IMR-90 (cell line): ENCODE measurements at regions not wholly inside any gene's neighbourhood (a gene's known extent, or its start where the extent isn't known, plus 50 kb on each side); places are given as distances from the start of the nearest gene placed in this dataset.

Experiments
- ATAC-seq: fragments of 200-7000 bp; cut with Tn5 transposase; 2 replicates; pipeline ENCODE4 v1.9.1; 2020; ENCODE audit warnings: low read depth, mild to moderate bottlenecking, moderate library complexity
- BruUV-seq: library from RNA; stranded (reverse); fragments of 400-500 nt; replicated peaks from 2 replicates; lab custom pipeline; 2021; lab: Mats Ljungman, UMichigan
- CTCF ChIA-PET: fragments of 300-600 bp; formaldehyde crosslinking; extraction: SDS; loops from one replicate; lab custom pipeline; 2021; ENCODE audit warnings: antibody characterized with exemption; lab: Yijun Ruan, JAX
- POLR2A ChIA-PET: fragments of 300-600 bp; sonication (Branson Sonifier 250); formaldehyde crosslinking; loops from one replicate; lab custom pipeline; 2022; ENCODE audit warnings: antibody characterized with exemption; ENCODE audit not compliant: unreplicated experiment; lab: Charles Lee
- DNase-seq: peaks from one replicate; pipeline ENCODE4 v3.0.0; 2013
- H2AFZ ChIP-seq: replicated peaks from 2 replicates; pipeline ENCODE3; 2013; ENCODE audit warnings: low read length, mild to moderate bottlenecking; ENCODE audit not compliant: poor library complexity
- H2AK5ac ChIP-seq: 2 replicates; pipeline ENCODE4 v1.6.1; 2013; ENCODE audit warnings: low read depth, low read length, inconsistent platforms
- H2AK9ac ChIP-seq: replicated peaks from 2 replicates; pipeline ENCODE3; 2013; ENCODE audit warnings: mild to moderate bottlenecking, low read depth, low read length, moderate library complexity; ENCODE audit not compliant: poor library complexity
- H2BK120ac ChIP-seq: 2 replicates; pipeline ENCODE4 v1.6.1; 2013; ENCODE audit warnings: low read depth, low read length, inconsistent platforms
- H2BK15ac ChIP-seq: 3 replicates; pipeline ENCODE4 v1.6.1; 2013; ENCODE audit warnings: low read depth, low read length, inconsistent platforms
- H2BK20ac ChIP-seq: 2 replicates; pipeline ENCODE4 v1.6.1; 2013; ENCODE audit warnings: low read depth, mild to moderate bottlenecking, inconsistent platforms, low read length, moderate library complexity
- H2BK5ac ChIP-seq: 2 replicates; pipeline ENCODE4 v1.6.1; 2013; ENCODE audit warnings: mild to moderate bottlenecking, low read depth, low read length, inconsistent platforms; ENCODE audit not compliant: poor library complexity, severe bottlenecking
- H3K14ac ChIP-seq: replicated peaks from 2 replicates; pipeline ENCODE4 v1.6.1; 2013; ENCODE audit warnings: low read depth, low read length, inconsistent platforms
- H3K18ac ChIP-seq: 2 replicates; pipeline ENCODE4 v1.6.1; 2013; ENCODE audit warnings: low read depth, low read length, control low read depth
- H3K23ac ChIP-seq: 2 replicates; pipeline ENCODE4 v1.6.1; 2013; ENCODE audit warnings: low read depth, low read length, inconsistent platforms
- H3K27ac ChIP-seq: 2 replicates; pipeline ENCODE4 v1.5.1; 2013; ENCODE audit warnings: mild to moderate bottlenecking, control low read depth, low read length; ENCODE audit not compliant: insufficient read depth
- H3K27me3 ChIP-seq: 2 replicates; pipeline ENCODE4 v1.6.1; 2013; ENCODE audit warnings: low read length; ENCODE audit not compliant: control insufficient read depth, insufficient read depth
- H3K36me3 ChIP-seq: 2 replicates; pipeline ENCODE4 v1.6.1; 2013; ENCODE audit warnings: low read length, mixed read lengths; ENCODE audit not compliant: control insufficient read depth, insufficient read depth
- H3K4ac ChIP-seq: 2 replicates; pipeline ENCODE4 v1.6.1; 2013; ENCODE audit warnings: low read depth, low read length, inconsistent platforms
- H3K4me1 ChIP-seq: 2 replicates; pipeline ENCODE4 v1.6.1; 2013; ENCODE audit warnings: low read length, mixed read lengths; ENCODE audit not compliant: control insufficient read depth, insufficient read depth
- H3K4me2 ChIP-seq: 2 replicates; pipeline ENCODE4 v1.6.1; 2013; ENCODE audit warnings: low read depth, mild to moderate bottlenecking, control low read depth, low read length, moderate library complexity
- H3K4me3 ChIP-seq: 2 replicates; pipeline ENCODE4 v1.5.1; 2013; ENCODE audit warnings: low read depth, mild to moderate bottlenecking, control low read depth, low read length, moderate library complexity; ENCODE audit not compliant: insufficient read depth
- H3K56ac ChIP-seq: 2 replicates; pipeline ENCODE4 v1.6.1; 2013; ENCODE audit warnings: low read length, inconsistent platforms; ENCODE audit not compliant: insufficient read depth; ENCODE audit errors: extremely low read depth
- H3K79me1 ChIP-seq, 2 experiments: 2 replicates each; pipeline ENCODE4 v1.6.1; 2013; ENCODE audit warnings: low read length in 2 of 2, inconsistent platforms in 1 of 2, low read depth in 1 of 2
- H3K9ac ChIP-seq: 2 replicates; pipeline ENCODE4 v1.6.1; 2013; ENCODE audit warnings: low read depth, low read length, control low read depth
- H3K9me1 ChIP-seq: 2 replicates; pipeline ENCODE4 v1.6.1; 2013; ENCODE audit warnings: low read length, inconsistent platforms; ENCODE audit not compliant: insufficient read depth
- H3K9me3 ChIP-seq: 2 replicates; pipeline ENCODE4 v1.6.1; 2013; ENCODE audit warnings: low read length; ENCODE audit not compliant: control insufficient read depth, insufficient read depth
- H4K20me1 ChIP-seq: 2 replicates; pipeline ENCODE4 v1.6.1; 2013; ENCODE audit warnings: low read length, inconsistent platforms; ENCODE audit not compliant: insufficient read depth
- H4K5ac ChIP-seq: 2 replicates; pipeline ENCODE4 v1.6.1; 2013; ENCODE audit warnings: mild to moderate bottlenecking, low read depth, low read length, control low read depth
- H4K8ac ChIP-seq, 2 experiments: 2 replicates each; pipeline ENCODE4 v1.6.1; 2013; ENCODE audit warnings: low read depth in 2 of 2, low read length in 2 of 2, control low read depth in 1 of 2, inconsistent platforms in 1 of 2
- H4K91ac ChIP-seq: 2 replicates; pipeline ENCODE4 v1.6.1; 2013; ENCODE audit warnings: low read depth, low read length, inconsistent platforms; ENCODE audit not compliant: insufficient read depth
- BHLHE40 ChIP-seq: fragments of 150-350 bp; IDR thresholded peaks from 2 replicates; pipeline ENCODE4 v1.6.1; 2016; ENCODE audit warnings: mild to moderate bottlenecking, low read depth, low read length
- CEBPB ChIP-seq: IDR thresholded peaks from 2 replicates; pipeline ENCODE4 v1.6.1; 2012; ENCODE audit warnings: low read depth, low read length, improper control_type of control experiment
- CHD1 ChIP-seq: IDR thresholded peaks from 2 replicates; pipeline ENCODE4 v1.6.1; 2012; ENCODE audit warnings: low read depth, low read length, improper control_type of control experiment
- FOS ChIP-seq: fragments of 150-350 bp; IDR thresholded peaks from 2 replicates; pipeline ENCODE4 v1.6.1; 2016; ENCODE audit warnings: low read depth, low read length
- MAFK ChIP-seq: IDR thresholded peaks from 2 replicates; pipeline ENCODE4 v1.6.1; 2012; ENCODE audit warnings: low read depth, low read length, improper control_type of control experiment
- MAZ ChIP-seq: IDR thresholded peaks from 2 replicates; pipeline ENCODE4 v1.6.1; 2012; ENCODE audit warnings: low read depth, mild to moderate bottlenecking, low read length, improper control_type of control experiment, moderate library complexity, borderline replicate concordance
- MXI1 ChIP-seq: IDR thresholded peaks from 2 replicates; pipeline ENCODE4 v1.6.1; 2012; ENCODE audit warnings: low read depth, mild to moderate bottlenecking, low read length, moderate library complexity, borderline replicate concordance
- NFE2L2 ChIP-seq: fragments of 150-350 bp; IDR thresholded peaks from 2 replicates; pipeline ENCODE4 v1.6.1; 2016; ENCODE audit warnings: low read depth, mild to moderate bottlenecking, low read length
- POLR2A ChIP-seq: IDR thresholded peaks from 2 replicates; pipeline ENCODE4 v1.6.1; 2012; ENCODE audit warnings: mild to moderate bottlenecking, low read depth, low read length
- RAD21 ChIP-seq: IDR thresholded peaks from 2 replicates; pipeline ENCODE4 v1.6.1; 2012; ENCODE audit warnings: low read length, improper control_type of control experiment
- RCOR1 ChIP-seq: IDR thresholded peaks from 2 replicates; pipeline ENCODE4 v1.6.1; 2012; ENCODE audit warnings: mild to moderate bottlenecking, low read length, improper control_type of control experiment; ENCODE audit not compliant: insufficient replicate concordance
- RFX5 ChIP-seq: IDR thresholded peaks from 2 replicates; pipeline ENCODE4 v1.8.0; 2012; ENCODE audit warnings: low read depth, mild to moderate bottlenecking, low read length, moderate library complexity
- SMC3 ChIP-seq: fragments of 150-350 bp; IDR thresholded peaks from 2 replicates; pipeline ENCODE4 v1.6.1; 2016; ENCODE audit warnings: low read depth, mild to moderate bottlenecking, antibody characterized with exemption, low read length, moderate library complexity
- WGBS, 2 experiments: methylation state at CpG; one replicate each; pipeline versions ENCODE4 v1.1.5 to v1.1.7; 2013; ENCODE audit warnings: missing lambda C conversion rate in 2 of 2; ENCODE audit not compliant: insufficient read length in 1 of 2; ENCODE audit errors: extremely low coverage in 2 of 2; 5-methylcytosine and 5-hydroxymethylcytosine counted together
- dilution Hi-C: fragments of 300-500 bp; cut with HindIII; formaldehyde crosslinking; loops from one replicate; pipeline ENCODE4 v1.14.3; 2018; ENCODE audit warnings: low sequenced_read_pairs; ENCODE audit not compliant: unreplicated experiment
- in situ Hi-C: fragments of 300-500 bp; cut with MboI; formaldehyde crosslinking; loops from 3 replicates; pipeline ENCODE4 v1.14.3; 2019; ENCODE audit warnings: low sequenced_read_pairs, inconsistent platforms, mixed read lengths
- intact Hi-C: fragments of 100-400 bp; cut with micrococcal nuclease; formaldehyde crosslinking; loops from 2 replicates; pipeline ENCODE4 v1.10.0; 2022
- TF ChIP-seq, protein P1 (sequence below): fragments of 150-350 bp; IDR thresholded peaks from 2 replicates; pipeline ENCODE4 v1.6.1; 2017; ENCODE audit warnings: mild to moderate bottlenecking, antibody characterized with exemption, low read length, low read depth
- TF ChIP-seq, protein P2 (sequence below): conservative IDR thresholded peaks from 2 replicates; pipeline ENCODE4 v1.5.1; 2012; ENCODE audit warnings: mild to moderate bottlenecking, low read depth, low read length, improper control_type of control experiment
- TF ChIP-seq, protein P3 (sequence below): fragments of 150-350 bp; IDR thresholded peaks from 2 replicates; pipeline ENCODE4 v1.6.1; 2016; ENCODE audit warnings: low read depth, mild to moderate bottlenecking, low read length, moderate library complexity, borderline replicate concordance

DNA sequence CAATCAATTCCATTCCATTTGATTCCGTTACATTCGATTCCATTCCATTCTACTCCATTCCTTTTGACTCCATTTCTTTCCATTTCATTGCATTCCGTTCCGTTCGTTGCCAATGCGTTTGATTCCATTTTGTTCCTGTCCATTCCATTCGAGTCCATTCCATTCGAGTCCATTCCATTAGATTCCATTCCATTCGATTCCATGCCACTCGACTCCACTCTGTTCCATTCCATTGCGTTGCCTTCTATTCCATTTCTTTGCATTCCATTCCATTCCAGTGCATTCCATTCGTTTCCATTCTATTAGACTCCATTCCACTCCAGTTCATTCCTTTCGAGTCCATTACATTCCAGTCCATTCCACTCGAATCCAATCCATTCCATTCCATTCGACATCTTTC, 2587.5 kb upstream of the TPTE start:
- 52 to 100% methylated on average over 3 to 15 of the region's 15 CpGs for WGBS, 2 experiments
- TF ChIP-seq RFX5: no peak
- no peak for TF ChIP-seq POLR2A
- no peak for TF ChIP-seq MAFK
- TF ChIP-seq CHD1: no peak
- no peak for TF ChIP-seq CEBPB
- TF ChIP-seq MAZ: no peak
- TF ChIP-seq, protein P1, sequence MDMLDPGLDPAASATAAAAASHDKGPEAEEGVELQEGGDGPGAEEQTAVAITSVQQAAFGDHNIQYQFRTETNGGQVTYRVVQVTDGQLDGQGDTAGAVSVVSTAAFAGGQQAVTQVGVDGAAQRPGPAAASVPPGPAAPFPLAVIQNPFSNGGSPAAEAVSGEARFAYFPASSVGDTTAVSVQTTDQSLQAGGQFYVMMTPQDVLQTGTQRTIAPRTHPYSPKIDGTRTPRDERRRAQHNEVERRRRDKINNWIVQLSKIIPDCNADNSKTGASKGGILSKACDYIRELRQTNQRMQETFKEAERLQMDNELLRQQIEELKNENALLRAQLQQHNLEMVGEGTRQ: no peak
- TF ChIP-seq BHLHE40: no peak
- no peak for TF ChIP-seq MXI1
- TF ChIP-seq, protein P2, sequence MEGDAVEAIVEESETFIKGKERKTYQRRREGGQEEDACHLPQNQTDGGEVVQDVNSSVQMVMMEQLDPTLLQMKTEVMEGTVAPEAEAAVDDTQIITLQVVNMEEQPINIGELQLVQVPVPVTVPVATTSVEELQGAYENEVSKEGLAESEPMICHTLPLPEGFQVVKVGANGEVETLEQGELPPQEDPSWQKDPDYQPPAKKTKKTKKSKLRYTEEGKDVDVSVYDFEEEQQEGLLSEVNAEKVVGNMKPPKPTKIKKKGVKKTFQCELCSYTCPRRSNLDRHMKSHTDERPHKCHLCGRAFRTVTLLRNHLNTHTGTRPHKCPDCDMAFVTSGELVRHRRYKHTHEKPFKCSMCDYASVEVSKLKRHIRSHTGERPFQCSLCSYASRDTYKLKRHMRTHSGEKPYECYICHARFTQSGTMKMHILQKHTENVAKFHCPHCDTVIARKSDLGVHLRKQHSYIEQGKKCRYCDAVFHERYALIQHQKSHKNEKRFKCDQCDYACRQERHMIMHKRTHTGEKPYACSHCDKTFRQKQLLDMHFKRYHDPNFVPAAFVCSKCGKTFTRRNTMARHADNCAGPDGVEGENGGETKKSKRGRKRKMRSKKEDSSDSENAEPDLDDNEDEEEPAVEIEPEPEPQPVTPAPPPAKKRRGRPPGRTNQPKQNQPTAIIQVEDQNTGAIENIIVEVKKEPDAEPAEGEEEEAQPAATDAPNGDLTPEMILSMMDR: no peak
- no peak for TF ChIP-seq NFE2L2
- TF ChIP-seq RAD21: no peak
- TF ChIP-seq, protein P3, sequence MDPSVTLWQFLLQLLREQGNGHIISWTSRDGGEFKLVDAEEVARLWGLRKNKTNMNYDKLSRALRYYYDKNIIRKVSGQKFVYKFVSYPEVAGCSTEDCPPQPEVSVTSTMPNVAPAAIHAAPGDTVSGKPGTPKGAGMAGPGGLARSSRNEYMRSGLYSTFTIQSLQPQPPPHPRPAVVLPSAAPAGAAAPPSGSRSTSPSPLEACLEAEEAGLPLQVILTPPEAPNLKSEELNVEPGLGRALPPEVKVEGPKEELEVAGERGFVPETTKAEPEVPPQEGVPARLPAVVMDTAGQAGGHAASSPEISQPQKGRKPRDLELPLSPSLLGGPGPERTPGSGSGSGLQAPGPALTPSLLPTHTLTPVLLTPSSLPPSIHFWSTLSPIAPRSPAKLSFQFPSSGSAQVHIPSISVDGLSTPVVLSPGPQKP: no peak
- TF ChIP-seq FOS: no peak
- no peak for TF ChIP-seq RCOR1
- TF ChIP-seq SMC3: no peak

More for the DNA sequence above, 2587.5 kb upstream of the TPTE start:
- Histone ChIP-seq H2AK9ac (no peak overlapping the region), H3K23ac (no peak overlapping the region), H3K4me2 (no peak overlapping the region), H3K56ac (no peak overlapping the region), H3K9me3 (peaks cover 24% of the 10 kb centered on the region), H3K9ac (no peak overlapping the region), H3K79me1 (no peaks in the 10 kb centered on the region), H2BK120ac (no peak overlapping the region), H3K36me3 (no peaks in the 10 kb centered on the region), H3K4me1 (no peaks in the 10 kb centered on the region), H3K27ac (no peak overlapping the region), H3K27me3 (no peaks in the 10 kb centered on the region), H4K8ac (no peak overlapping the region), H3K18ac (no peak overlapping the region), H2BK20ac (no peak overlapping the region), H2AFZ (no peak overlapping the region), H4K5ac (no peak overlapping the region), H4K20me1 (no peaks in the 10 kb centered on the region), H3K4me3 (no peak overlapping the region), H3K9me1 (no peaks in the 10 kb centered on the region), H2AK5ac (no peak overlapping the region), H3K14ac (no peak overlapping the region), H3K4ac (no peak overlapping the region), H4K91ac (no peak overlapping the region), H2BK5ac (no peak overlapping the region), H2BK15ac (no peak overlapping the region)
- intact Hi-C loops: no loop called here
- DNase-seq (no peak), ATAC-seq (no peak)
- dilution Hi-C loops: no loop called here
- CTCF ChIA-PET: no interaction called here
- POLR2A ChIA-PET: no interaction called here
- BruUV-seq: no TSS peak
- in situ Hi-C loops: no loop called here
